A549 (cell line): ENCODE measurements at regions not wholly inside any gene's neighbourhood (a gene's known extent, or its start where the extent isn't known, plus 50 kb on each side); places are given as distances from the start of the nearest gene placed in this dataset.

Experiments used
- CEBPB ChIP-seq, 2 experiments: fragments of >200 bp in 1 of 2; sonication (Bioruptor Twin) in 1 of 2; formaldehyde crosslinking in 1 of 2; IDR thresholded peaks; 2 replicates each; pipeline ENCODE4 v1.6.1; 2012 to 2016
- EHMT2 ChIP-seq: fragments of 200-600 bp; sonication (generic); IDR thresholded peaks from 2 replicates; pipeline ENCODE4 v1.6.1; 2016; ENCODE audit warnings: antibody characterized with exemption, low read depth, mild to moderate bottlenecking, moderate library complexity
- NR3C1 ChIP-seq: fragments of >200 bp; sonication (Bioruptor Twin); formaldehyde crosslinking; IDR thresholded peaks from 3 replicates; pipeline ENCODE4 v1.6.1; 2017

GRCh38 chr5:112681481-112681908, 56.2 kb upstream of the APC start:
- TF ChIP-seq CEBPB (IDR thresholded peaks at IDR 0.05): no peak
- no peak for TF ChIP-seq EHMT2
- TF ChIP-seq NR3C1: no peak
